Ovary (tissue), 7 donors: ENCODE measurements at regions not wholly inside any gene's neighbourhood (a gene's known extent, or its start where the extent isn't known, plus 50 kb on each side); places are given as distances from the start of the nearest gene placed in this dataset.

Experiments used
- DNase-seq, 5 donors: peaks; one replicate each; pipeline ENCODE4 v3.0.0-alpha.2; 2019 to 2020
- H3K27ac ChIP-seq, 2 donors: fragments of 200-600 bp; one replicate each; pipeline versions ENCODE4 v1.5.1 to v1.8.0; 2019 to 2022
- H3K27me3 ChIP-seq: fragments of 200-600 bp; one replicate; pipeline ENCODE4 v1.8.0; 2022
- H3K36me3 ChIP-seq: fragments of 200-600 bp; sonication (generic); one replicate; pipeline ENCODE4 v1.5.1; 2019
- H3K4me1 ChIP-seq: one replicate; pipeline ENCODE4 v1.8.1; 2013; ENCODE audit warnings: mild to moderate bottlenecking, moderate library complexity; ENCODE audit not compliant: insufficient read depth
- H3K4me3 ChIP-seq: fragments of 200-600 bp; sonication (generic); one replicate; pipeline ENCODE4 v1.5.1; 2017
- H3K9me3 ChIP-seq, 2 donors: fragments of 200-600 bp in 1 of 2; sonication (generic) in 1 of 2; one replicate each; pipeline versions ENCODE4 v1.5.1 to v1.8.1; 2013 to 2019; ENCODE audit warnings: mild to moderate bottlenecking in 1 of 2, moderate library complexity in 1 of 2
- CTCF ChIP-seq, 3 donors: fragments of 450-650 bp in 2 of 3; fragments of 200-600 bp in 1 of 3; IDR thresholded peaks; one replicate each; pipeline versions ENCODE4 v1.5.1 to v1.8.0; 2016 to 2022; ENCODE audit warnings: antibody characterized with exemption in 3 of 3, mild to moderate bottlenecking in 1 of 3
- EP300 ChIP-seq: sonication (generic); formaldehyde crosslinking; IDR thresholded peaks from one replicate; pipeline ENCODE4 v1.6.1; 2017; ENCODE audit warnings: antibody characterized with exemption
- POLR2A ChIP-seq: fragments of 450-650 bp; IDR thresholded peaks from one replicate; pipeline ENCODE4 v1.6.1; 2017; ENCODE audit warnings: antibody characterized with exemption, mild to moderate bottlenecking, moderate library complexity
- WGBS, 3 donors: extraction: QIAGEN DNeasy Blood & Tissue Kit in 1 of 3; methylation state at CpG; one replicate each; pipeline versions ENCODE4 v1.1.5 to v1.1.7; 2013 to 2017; 5-methylcytosine and 5-hydroxymethylcytosine counted together
- intact Hi-C, 4 donors: fragments of 100-400 bp; cut with DNase I; formaldehyde crosslinking; loops; one replicate each; pipeline versions ENCODE4 v1.11.0 to v1.15.1; 2022 to 2023
- donor health status: DM: no; HTN: no; CAD: no; lungs with moderate emphysema.
- donor health status: DM: no; HTN: no; CAD: no.
- donor health status: Bipolar disorder and iron deficiency.
- donor health status: DM: no; HTN: no; CAD: no.
- donor health status: DM: yes; HTN: yes; CAD: no.

GRCh38 chr15:61726166-61726565, 334.1 kb downstream of the VPS13C start:
- no peak for TF ChIP-seq POLR2A
- no peak for TF ChIP-seq EP300
- no peak for TF ChIP-seq CTCF (IDR thresholded peaks at IDR 0.05)
- H3K4me1 ChIP-seq = no peaks in the 10 kb centered on the region
- no peak for DNase-seq
- no peaks in the 10 kb centered on the region for H3K9me3 ChIP-seq
- H3K4me3 ChIP-seq = no peak overlapping the region
- no peaks in the 10 kb centered on the region for H3K36me3 ChIP-seq
- intact Hi-C loops = no loop called here
- H3K27ac ChIP-seq = no peak overlapping the region
- no peaks in the 10 kb centered on the region for H3K27me3 ChIP-seq
- WGBS, 3 donors = 82 to 87% (median 83%) methylated on average over 7 of the region's 7 CpGs

GRCh38 chr15:61725251-61725650, 335.0 kb downstream of the VPS13C start:
- 30 to 39% (median 37%) methylated on average over 3 of the region's 3 CpGs for WGBS, 3 donors
- H3K4me3 ChIP-seq = no peak overlapping the region
- H3K27me3 ChIP-seq = no peaks in the 10 kb centered on the region
- H3K36me3 ChIP-seq = no peaks in the 10 kb centered on the region
- DNase-seq = no peak
- intact Hi-C loops = no loop called here
- H3K9me3 ChIP-seq = no peaks in the 10 kb centered on the region
- no peak overlapping the region for H3K27ac ChIP-seq
- TF ChIP-seq CTCF (IDR thresholded peaks at IDR 0.05) (no peak), POLR2A (no peak), EP300 (no peak)
- H3K4me1 ChIP-seq = no peaks in the 10 kb centered on the region

- Histone ChIP-seq H3K4me3 (no peak overlapping the region), H3K36me3 (no peaks in the 10 kb centered on the region), H3K27ac (no peak overlapping the region), H3K9me3 (no peaks in the 10 kb centered on the region), H3K27me3 (no peaks in the 10 kb centered on the region), H3K4me1 (no peaks in the 10 kb centered on the region)
- WGBS, 3 donors = 79 to 89% (median 84%) methylated on average over 12 of the region's 12 CpGs
- intact Hi-C loops = no loop called here
- TF ChIP-seq EP300 (no peak), CTCF (IDR thresholded peaks at IDR 0.05) (no peak), POLR2A (no peak)
- no peak for DNase-seq
These were observed 335.9 kb downstream of the VPS13C start for GRCh38 chr15:61724251-61724939.

- no peak overlapping the region for H3K27ac ChIP-seq
- WGBS, 3 donors = 74 to 82% (median 82%) methylated on average over 4 of the region's 4 CpGs
These were observed 338.8 kb downstream of the VPS13C start for GRCh38 chr15:61721418-61721817.

More at GRCh38 chr15:61721418-61721817, 338.8 kb downstream of the VPS13C start:
- intact Hi-C loops = no loop called here
- Histone ChIP-seq H3K9me3 (no peaks in the 10 kb centered on the region), H3K4me1 (no peaks in the 10 kb centered on the region), H3K27me3 (no peaks in the 10 kb centered on the region), H3K4me3 (no peak overlapping the region), H3K36me3 (no peaks in the 10 kb centered on the region)
- TF ChIP-seq EP300 = no peak
- no peak for TF ChIP-seq POLR2A
- TF ChIP-seq CTCF (IDR thresholded peaks at IDR 0.05) = no peak
- DNase-seq = no peak
